ENCODE measurements at regions not wholly inside any gene's neighbourhood (a gene's known extent, or its start where the extent isn't known, plus 50 kb on each side); places are given as distances from the start of the nearest gene placed in this dataset.

DNA sequence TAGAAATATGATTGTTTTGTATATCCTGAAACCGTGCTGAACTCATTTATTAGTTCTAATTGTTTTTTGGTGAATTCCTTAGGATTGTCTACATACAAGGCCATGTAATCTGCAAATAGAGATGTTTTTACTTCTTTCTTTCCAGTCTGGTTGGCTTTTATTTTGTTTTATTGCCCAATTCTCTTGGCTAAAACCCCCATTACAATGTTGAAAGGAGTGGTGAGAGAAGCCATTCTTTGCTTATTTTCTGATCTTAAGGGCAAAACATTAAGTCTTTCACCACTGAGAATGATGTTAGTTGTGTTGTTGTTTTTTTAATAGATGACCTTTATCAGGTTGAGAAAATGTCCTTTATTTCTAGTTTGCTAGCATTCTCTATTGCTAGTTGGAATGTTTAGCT, 157.3 kb downstream of the NTMT2 start:
- Histone ChIP-seq H3K4me3 (ENCODE audit: control insufficient read depth in 2 of 3, extremely low read depth in 1 of 3, insufficient read depth in 2 of 3, low read depth in 1 of 3, low read length in 3 of 3) (no peak overlapping the region), H2AFZ (ENCODE audit: control insufficient read depth, low read length) (no peak overlapping the region), H3K4me2 (ENCODE audit: control insufficient read depth, extremely low read depth, insufficient read depth, low read depth, low read length) (no peak overlapping the region), H3K27ac (ENCODE audit: control insufficient read depth, insufficient read depth, low read length) (no peak overlapping the region), H3K9me3 (ENCODE audit: control insufficient read depth, low read depth, low read length) (no peaks in the 10 kb centered on the region), H3K36me3 (ENCODE audit: control insufficient read depth in 2 of 2, extremely low read depth in 1 of 2, insufficient read depth in 2 of 2, low read length in 2 of 2) (no peaks in the 10 kb centered on the region), H4K20me1 (ENCODE audit: control insufficient read depth, extremely low read depth, insufficient read depth, low read length) (no peaks in the 10 kb centered on the region), H3K9ac (ENCODE audit: control insufficient read depth, extremely low read depth, insufficient read depth, low read length) (no peak overlapping the region), H3K4me1 (ENCODE audit: control insufficient read depth, extremely low read depth, insufficient read depth, low read length) (no peaks in the 10 kb centered on the region), H3K79me2 (ENCODE audit: control insufficient read depth, insufficient read depth, low read length) (no peaks in the 10 kb centered on the region), H3K27me3 (ENCODE audit: control insufficient read depth, extremely low read depth, insufficient read depth, low read length) (no peaks in the 10 kb centered on the region), H3K9me1 (ENCODE audit: control insufficient read depth, extremely low read depth, insufficient read depth, low read length) (no peaks in the 10 kb centered on the region)
- dilution Hi-C loops (cut with MboI; ENCODE audit: extremely low pct_ligation_motif_present, low sequenced_read_pairs) = no loop called here
- FAIRE-seq = no peak
- TF ChIP-seq EZH2 (IDR thresholded peaks at IDR 0.05; ENCODE audit: low read length) = no peak
- TF ChIP-seq, protein P1, sequence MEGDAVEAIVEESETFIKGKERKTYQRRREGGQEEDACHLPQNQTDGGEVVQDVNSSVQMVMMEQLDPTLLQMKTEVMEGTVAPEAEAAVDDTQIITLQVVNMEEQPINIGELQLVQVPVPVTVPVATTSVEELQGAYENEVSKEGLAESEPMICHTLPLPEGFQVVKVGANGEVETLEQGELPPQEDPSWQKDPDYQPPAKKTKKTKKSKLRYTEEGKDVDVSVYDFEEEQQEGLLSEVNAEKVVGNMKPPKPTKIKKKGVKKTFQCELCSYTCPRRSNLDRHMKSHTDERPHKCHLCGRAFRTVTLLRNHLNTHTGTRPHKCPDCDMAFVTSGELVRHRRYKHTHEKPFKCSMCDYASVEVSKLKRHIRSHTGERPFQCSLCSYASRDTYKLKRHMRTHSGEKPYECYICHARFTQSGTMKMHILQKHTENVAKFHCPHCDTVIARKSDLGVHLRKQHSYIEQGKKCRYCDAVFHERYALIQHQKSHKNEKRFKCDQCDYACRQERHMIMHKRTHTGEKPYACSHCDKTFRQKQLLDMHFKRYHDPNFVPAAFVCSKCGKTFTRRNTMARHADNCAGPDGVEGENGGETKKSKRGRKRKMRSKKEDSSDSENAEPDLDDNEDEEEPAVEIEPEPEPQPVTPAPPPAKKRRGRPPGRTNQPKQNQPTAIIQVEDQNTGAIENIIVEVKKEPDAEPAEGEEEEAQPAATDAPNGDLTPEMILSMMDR (optimal IDR thresholded peaks at IDR 0.05 in 1 of 3, IDR thresholded peaks at IDR 0.05 in 1 of 3, conservative IDR thresholded peaks at IDR 0.05 in 1 of 3; ENCODE audit: extremely low read depth in 1 of 3, insufficient read depth in 2 of 3, low read length in 3 of 3) = no peak
- DNase-seq (ENCODE audit: low read depth, low spot score) = no peak

DNA sequence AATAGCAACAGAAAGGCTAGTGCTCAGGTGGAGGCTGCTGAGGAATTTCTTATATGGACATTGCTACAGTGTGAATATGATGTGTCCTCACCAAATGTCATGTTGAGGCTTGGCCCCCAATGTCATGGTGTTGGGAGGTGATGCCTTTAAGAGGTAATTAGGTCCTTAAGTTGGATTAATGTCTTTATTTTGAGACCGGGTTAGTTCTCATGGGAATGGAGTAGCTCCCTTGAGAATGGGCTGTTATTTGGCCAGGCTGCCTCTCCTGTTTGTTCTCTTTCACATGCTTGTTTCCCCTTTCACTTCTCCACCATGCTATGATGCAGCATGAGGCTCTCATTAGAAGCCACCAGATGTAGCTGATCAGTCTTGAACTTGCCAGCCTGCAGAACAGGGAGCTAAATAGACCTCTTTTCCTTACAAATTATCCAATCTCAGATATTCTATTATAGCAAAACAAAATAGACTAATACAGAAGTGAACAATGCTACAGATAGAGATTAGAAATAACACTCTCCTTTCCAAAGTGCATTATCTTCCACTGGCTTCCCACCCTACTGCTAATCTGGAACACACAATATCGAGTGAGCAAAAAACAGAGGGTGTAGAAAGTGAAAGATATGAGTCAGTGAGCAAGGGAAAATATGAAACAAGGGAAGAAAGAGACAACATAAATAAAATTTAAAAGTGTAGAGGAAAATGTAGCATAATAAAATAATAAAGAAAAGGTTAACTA, 160.2 kb downstream of the NTMT2 start:
- no peak overlapping the region for H3K4me2 ChIP-seq (ENCODE audit: control insufficient read depth, extremely low read depth, insufficient read depth, low read depth, low read length)
- H3K4me3 ChIP-seq (ENCODE audit: control insufficient read depth in 2 of 3, extremely low read depth in 1 of 3, insufficient read depth in 2 of 3, low read depth in 1 of 3, low read length in 3 of 3) = no peak overlapping the region
- no peaks in the 10 kb centered on the region for H3K36me3 ChIP-seq (ENCODE audit: control insufficient read depth in 2 of 2, extremely low read depth in 1 of 2, insufficient read depth in 2 of 2, low read length in 2 of 2)
- no peaks in the 10 kb centered on the region for H3K9me1 ChIP-seq (ENCODE audit: control insufficient read depth, extremely low read depth, insufficient read depth, low read length)
- dilution Hi-C loops (cut with MboI; ENCODE audit: extremely low pct_ligation_motif_present, low sequenced_read_pairs) = no loop called here
- no peak overlapping the region for H3K9ac ChIP-seq (ENCODE audit: control insufficient read depth, extremely low read depth, insufficient read depth, low read length)
- H3K27me3 ChIP-seq (ENCODE audit: control insufficient read depth, extremely low read depth, insufficient read depth, low read length) = no peaks in the 10 kb centered on the region
- H3K27ac ChIP-seq (ENCODE audit: control insufficient read depth, insufficient read depth, low read length) = no peak overlapping the region
- FAIRE-seq = no peak
- no peaks in the 10 kb centered on the region for H3K9me3 ChIP-seq (ENCODE audit: control insufficient read depth, low read depth, low read length)
- no peak for DNase-seq (ENCODE audit: low read depth, low spot score)
- H4K20me1 ChIP-seq (ENCODE audit: control insufficient read depth, extremely low read depth, insufficient read depth, low read length) = no peaks in the 10 kb centered on the region
- no peak overlapping the region for H2AFZ ChIP-seq (ENCODE audit: control insufficient read depth, low read length)
- TF ChIP-seq, protein P1 (optimal IDR thresholded peaks at IDR 0.05 in 1 of 3, IDR thresholded peaks at IDR 0.05 in 1 of 3, conservative IDR thresholded peaks at IDR 0.05 in 1 of 3; ENCODE audit: extremely low read depth in 1 of 3, insufficient read depth in 2 of 3, low read length in 3 of 3) = no peak
- TF ChIP-seq EZH2 (IDR thresholded peaks at IDR 0.05; ENCODE audit: low read length) = no peak
- no peaks in the 10 kb centered on the region for H3K79me2 ChIP-seq (ENCODE audit: control insufficient read depth, insufficient read depth, low read length)
- no peaks in the 10 kb centered on the region for H3K4me1 ChIP-seq (ENCODE audit: control insufficient read depth, extremely low read depth, insufficient read depth, low read length)

Data from keratinocyte (primary cell).